ENCODE measurements at regions not wholly inside any gene's neighbourhood (a gene's known extent, or its start where the extent isn't known, plus 50 kb on each side); places are given as distances from the start of the nearest gene placed in this dataset.
"Not testable (repeated sequence)": the region's sequence is repeated elsewhere in the genome, so short reads cannot be mapped to it uniquely, and the experiment has no call there.

DNA sequence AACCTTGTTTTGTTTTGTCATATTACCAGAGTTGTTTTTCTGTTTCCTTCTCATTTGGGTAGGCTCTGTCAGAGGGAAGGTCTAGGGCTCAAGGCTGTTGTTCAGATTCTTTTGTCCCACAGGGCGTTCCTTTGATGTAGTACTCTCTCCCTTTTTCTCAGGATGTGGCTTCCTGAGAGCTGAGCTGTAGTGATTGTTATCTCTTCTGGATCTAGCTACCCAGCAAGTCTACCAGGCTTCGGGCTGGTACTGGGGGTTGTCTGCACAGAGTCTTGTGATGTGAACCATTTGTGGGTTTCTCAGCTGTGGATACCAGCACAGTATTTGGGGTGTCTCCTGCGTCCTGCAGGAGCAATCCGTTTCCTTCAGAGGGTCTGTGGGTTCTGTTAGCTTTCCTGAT, 74.2 kb upstream of the GNG12 start:
- DNase-seq (ENCODE audit: low spot score): not testable (repeated sequence)

DNA sequence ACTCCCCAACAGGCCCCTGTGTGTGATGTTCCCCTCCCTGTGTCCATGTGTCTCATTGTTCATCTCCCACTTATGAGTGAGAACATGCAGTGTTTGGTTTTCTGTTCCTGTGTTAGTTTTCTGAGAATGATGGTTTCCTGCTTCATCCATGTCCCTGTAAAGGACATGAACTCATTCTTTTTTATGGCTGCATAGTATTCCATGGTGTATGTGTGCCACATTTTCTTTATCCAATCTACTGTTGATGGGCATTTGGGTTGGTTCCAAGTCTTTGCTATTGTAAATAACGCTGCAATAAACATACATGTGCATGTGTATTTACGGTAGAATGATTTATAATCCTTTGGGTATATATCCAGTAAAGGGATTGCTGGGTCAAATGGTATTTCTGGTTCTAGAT, 72.7 kb upstream of the GNG12 start:
- DNase-seq (ENCODE audit: low spot score): not testable (repeated sequence)

DNA sequence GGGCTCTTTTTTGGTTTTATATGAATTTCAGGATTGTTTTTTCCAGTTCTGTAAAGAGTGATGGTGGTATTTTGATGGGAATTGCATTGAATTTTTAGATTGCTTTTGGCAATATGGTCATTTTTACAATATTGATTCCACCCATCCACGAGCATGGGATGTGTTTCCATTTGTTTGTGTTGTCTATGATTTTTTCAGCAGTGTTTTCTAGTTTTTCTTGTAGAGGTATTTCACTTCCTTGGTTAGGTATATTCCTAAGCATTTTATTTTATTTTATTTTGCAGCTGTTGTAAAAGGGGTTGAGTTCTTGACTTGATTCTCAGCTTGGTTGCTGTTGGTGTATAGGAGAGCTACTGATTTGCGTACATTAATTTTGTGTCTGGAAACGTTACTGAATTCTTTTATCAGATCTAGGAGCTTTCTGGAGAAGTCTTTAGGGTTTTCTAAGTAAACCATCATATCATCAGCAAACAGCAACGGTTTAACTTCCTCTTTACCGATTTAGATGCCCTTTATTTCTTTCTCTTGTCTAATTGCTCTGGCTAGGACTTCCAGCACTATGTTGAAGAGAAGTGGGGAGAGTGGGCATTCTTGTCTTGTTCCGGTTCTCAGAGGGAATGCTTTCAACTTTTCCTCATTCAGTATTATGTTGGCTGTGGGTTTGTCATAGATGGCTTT, 69.4 kb upstream of the GNG12 start:
- DNase-seq (ENCODE audit: low spot score): not testable (repeated sequence)

- no peak for DNase-seq (ENCODE audit: low spot score)
Measured at GRCh38 chr1:67898033-67898726, 64.9 kb upstream of the GNG12 start.

GRCh38 chr1:67897270-67897949, 64.1 kb upstream of the GNG12 start:
- no peak for DNase-seq (ENCODE audit: low spot score)

GRCh38 chr1:67896826-67897225, 63.6 kb upstream of the GNG12 start:
- no peak for DNase-seq (ENCODE audit: low spot score)

- DNase-seq (ENCODE audit: low spot score): no peak
Measured at GRCh38 chr1:67894981-67895735, 61.9 kb upstream of the GNG12 start.

GRCh38 chr1:67893126-67893495, 59.8 kb upstream of the GNG12 start:
- DNase-seq (ENCODE audit: low spot score): no peak

GRCh38 chr1:67892476-67893125, 59.3 kb upstream of the GNG12 start:
- no peak for DNase-seq (ENCODE audit: low spot score)

GRCh38 chr1:67890857-67891256, 57.6 kb upstream of the GNG12 start:
- no peak for DNase-seq (ENCODE audit: low spot score)

GRCh38 chr1:67889953-67890567, 56.8 kb upstream of the GNG12 start:
- DNase-seq (ENCODE audit: low spot score): peak; percentile 90

DNA sequence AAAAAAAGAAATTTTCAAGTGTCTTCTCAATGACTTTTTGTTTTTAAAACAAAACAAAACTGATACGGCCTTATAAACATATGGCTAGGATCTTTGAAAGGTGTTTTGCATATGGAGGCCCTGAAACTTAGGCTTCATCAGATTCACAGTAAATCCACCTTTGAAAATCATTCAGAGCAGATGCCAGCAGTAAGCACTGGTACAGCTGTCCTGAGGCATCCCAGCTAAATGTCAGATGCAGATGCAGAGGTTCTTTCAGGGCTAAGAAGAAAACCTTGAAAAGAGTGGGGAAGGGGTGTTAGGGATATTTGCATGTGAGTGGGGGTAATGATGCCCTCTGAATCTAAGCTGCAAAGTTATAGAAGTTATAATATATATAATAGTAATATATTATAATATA, 56.2 kb upstream of the GNG12 start:
- no peak for DNase-seq (ENCODE audit: low spot score)

GRCh38 chr1:67888216-67889106, 55.2 kb upstream of the GNG12 start:
- DNase-seq (ENCODE audit: low spot score): no peak

GRCh38 chr1:67887146-67887545, 53.9 kb upstream of the GNG12 start:
- no peak for DNase-seq (ENCODE audit: low spot score)

DNA sequence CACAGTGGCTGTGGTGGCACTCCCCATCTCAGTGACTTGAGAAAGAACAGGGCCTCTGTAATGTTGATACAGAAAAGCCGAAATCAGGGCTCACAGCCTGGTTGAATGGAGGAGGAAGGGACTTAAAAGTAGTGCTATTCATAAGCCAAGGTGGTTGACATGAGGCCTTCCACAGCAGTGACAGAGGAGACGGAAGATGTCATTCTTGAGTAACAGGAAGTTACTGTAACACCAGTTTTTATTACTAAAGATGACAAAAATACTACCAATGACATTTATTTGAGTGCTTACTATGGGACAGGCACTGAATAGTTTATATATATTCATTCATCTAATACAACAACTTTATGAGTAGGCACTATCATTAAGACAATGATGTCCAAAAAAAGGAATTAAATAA, 52.8 kb upstream of the GNG12 start:
- DNase-seq (ENCODE audit: low spot score): no peak

DNA sequence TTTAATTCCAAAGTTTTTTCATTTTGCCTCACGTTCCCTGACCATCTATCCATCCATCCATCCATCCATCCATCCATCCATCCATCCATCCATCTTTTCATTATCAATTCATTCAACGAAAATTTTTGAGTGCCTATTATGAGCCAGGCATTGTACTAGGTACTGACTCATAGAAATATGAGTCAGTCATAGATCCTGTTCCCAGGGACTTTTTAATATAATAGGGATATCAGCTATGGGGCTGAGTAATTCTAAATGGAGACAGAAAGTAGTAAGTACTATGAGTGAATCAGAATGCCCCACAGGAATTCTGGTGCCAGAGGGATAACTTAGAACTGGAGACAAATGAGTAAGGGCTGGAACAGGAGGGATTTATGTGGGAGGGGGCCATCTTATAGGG, 49.8 kb upstream of the GNG12 start:
- peak; percentile 84 for DNase-seq (ENCODE audit: low spot score)
